IMR-90 (cell line): ENCODE measurements at regions not wholly inside any gene's neighbourhood (a gene's known extent, or its start where the extent isn't known, plus 50 kb on each side); places are given as distances from the start of the nearest gene placed in this dataset.

ENCODE experiments used
- ATAC-seq: fragments of 200-7000 bp; cut with Tn5 transposase; 2 replicates; pipeline ENCODE4 v1.9.1; 2020; ENCODE audit warnings: low read depth, mild to moderate bottlenecking, moderate library complexity
- BruUV-seq: library from RNA; stranded (reverse); fragments of 400-500 nt; replicated peaks from 2 replicates; lab custom pipeline; 2021; lab: Mats Ljungman, UMichigan
- CTCF ChIA-PET: fragments of 300-600 bp; formaldehyde crosslinking; extraction: SDS; loops from one replicate; lab custom pipeline; 2021; ENCODE audit warnings: antibody characterized with exemption; lab: Yijun Ruan, JAX
- POLR2A ChIA-PET: fragments of 300-600 bp; sonication (Branson Sonifier 250); formaldehyde crosslinking; loops from one replicate; lab custom pipeline; 2022; ENCODE audit warnings: antibody characterized with exemption; ENCODE audit not compliant: unreplicated experiment; lab: Charles Lee
- DNase-seq: peaks from one replicate; pipeline ENCODE4 v3.0.0; 2013
- H2AFZ ChIP-seq: replicated peaks from 2 replicates; pipeline ENCODE3; 2013; ENCODE audit warnings: low read length, mild to moderate bottlenecking; ENCODE audit not compliant: poor library complexity
- H2AK5ac ChIP-seq: 2 replicates; pipeline ENCODE4 v1.6.1; 2013; ENCODE audit warnings: low read depth, low read length, inconsistent platforms
- H2AK9ac ChIP-seq: replicated peaks from 2 replicates; pipeline ENCODE3; 2013; ENCODE audit warnings: mild to moderate bottlenecking, low read depth, low read length, moderate library complexity; ENCODE audit not compliant: poor library complexity
- H2BK120ac ChIP-seq: 2 replicates; pipeline ENCODE4 v1.6.1; 2013; ENCODE audit warnings: low read depth, low read length, inconsistent platforms
- H2BK15ac ChIP-seq: 3 replicates; pipeline ENCODE4 v1.6.1; 2013; ENCODE audit warnings: low read depth, low read length, inconsistent platforms
- H2BK20ac ChIP-seq: 2 replicates; pipeline ENCODE4 v1.6.1; 2013; ENCODE audit warnings: low read depth, mild to moderate bottlenecking, inconsistent platforms, low read length, moderate library complexity
- H2BK5ac ChIP-seq: 2 replicates; pipeline ENCODE4 v1.6.1; 2013; ENCODE audit warnings: mild to moderate bottlenecking, low read depth, low read length, inconsistent platforms; ENCODE audit not compliant: poor library complexity, severe bottlenecking
- H3K14ac ChIP-seq: replicated peaks from 2 replicates; pipeline ENCODE4 v1.6.1; 2013; ENCODE audit warnings: low read depth, low read length, inconsistent platforms
- H3K18ac ChIP-seq: 2 replicates; pipeline ENCODE4 v1.6.1; 2013; ENCODE audit warnings: low read depth, low read length, control low read depth
- H3K23ac ChIP-seq: 2 replicates; pipeline ENCODE4 v1.6.1; 2013; ENCODE audit warnings: low read depth, low read length, inconsistent platforms
- H3K27ac ChIP-seq: 2 replicates; pipeline ENCODE4 v1.5.1; 2013; ENCODE audit warnings: mild to moderate bottlenecking, control low read depth, low read length; ENCODE audit not compliant: insufficient read depth
- H3K27me3 ChIP-seq: 2 replicates; pipeline ENCODE4 v1.6.1; 2013; ENCODE audit warnings: low read length; ENCODE audit not compliant: control insufficient read depth, insufficient read depth
- H3K36me3 ChIP-seq: 2 replicates; pipeline ENCODE4 v1.6.1; 2013; ENCODE audit warnings: low read length, mixed read lengths; ENCODE audit not compliant: control insufficient read depth, insufficient read depth
- H3K4ac ChIP-seq: 2 replicates; pipeline ENCODE4 v1.6.1; 2013; ENCODE audit warnings: low read depth, low read length, inconsistent platforms
- H3K4me1 ChIP-seq: 2 replicates; pipeline ENCODE4 v1.6.1; 2013; ENCODE audit warnings: low read length, mixed read lengths; ENCODE audit not compliant: control insufficient read depth, insufficient read depth
- H3K4me2 ChIP-seq: 2 replicates; pipeline ENCODE4 v1.6.1; 2013; ENCODE audit warnings: low read depth, mild to moderate bottlenecking, control low read depth, low read length, moderate library complexity
- H3K4me3 ChIP-seq: 2 replicates; pipeline ENCODE4 v1.5.1; 2013; ENCODE audit warnings: low read depth, mild to moderate bottlenecking, control low read depth, low read length, moderate library complexity; ENCODE audit not compliant: insufficient read depth
- H3K56ac ChIP-seq: 2 replicates; pipeline ENCODE4 v1.6.1; 2013; ENCODE audit warnings: low read length, inconsistent platforms; ENCODE audit not compliant: insufficient read depth; ENCODE audit errors: extremely low read depth
- H3K79me1 ChIP-seq, 2 experiments: 2 replicates each; pipeline ENCODE4 v1.6.1; 2013; ENCODE audit warnings: low read length in 2 of 2, inconsistent platforms in 1 of 2, low read depth in 1 of 2
- H3K9ac ChIP-seq: 2 replicates; pipeline ENCODE4 v1.6.1; 2013; ENCODE audit warnings: low read depth, low read length, control low read depth
- H3K9me1 ChIP-seq: 2 replicates; pipeline ENCODE4 v1.6.1; 2013; ENCODE audit warnings: low read length, inconsistent platforms; ENCODE audit not compliant: insufficient read depth
- H3K9me3 ChIP-seq: 2 replicates; pipeline ENCODE4 v1.6.1; 2013; ENCODE audit warnings: low read length; ENCODE audit not compliant: control insufficient read depth, insufficient read depth
- H4K20me1 ChIP-seq: 2 replicates; pipeline ENCODE4 v1.6.1; 2013; ENCODE audit warnings: low read length, inconsistent platforms; ENCODE audit not compliant: insufficient read depth
- H4K5ac ChIP-seq: 2 replicates; pipeline ENCODE4 v1.6.1; 2013; ENCODE audit warnings: mild to moderate bottlenecking, low read depth, low read length, control low read depth
- H4K8ac ChIP-seq, 2 experiments: 2 replicates each; pipeline ENCODE4 v1.6.1; 2013; ENCODE audit warnings: low read depth in 2 of 2, low read length in 2 of 2, control low read depth in 1 of 2, inconsistent platforms in 1 of 2
- H4K91ac ChIP-seq: 2 replicates; pipeline ENCODE4 v1.6.1; 2013; ENCODE audit warnings: low read depth, low read length, inconsistent platforms; ENCODE audit not compliant: insufficient read depth
- BHLHE40 ChIP-seq: fragments of 150-350 bp; IDR thresholded peaks from 2 replicates; pipeline ENCODE4 v1.6.1; 2016; ENCODE audit warnings: mild to moderate bottlenecking, low read depth, low read length
- CEBPB ChIP-seq: IDR thresholded peaks from 2 replicates; pipeline ENCODE4 v1.6.1; 2012; ENCODE audit warnings: low read depth, low read length, improper control_type of control experiment
- CHD1 ChIP-seq: IDR thresholded peaks from 2 replicates; pipeline ENCODE4 v1.6.1; 2012; ENCODE audit warnings: low read depth, low read length, improper control_type of control experiment
- FOS ChIP-seq: fragments of 150-350 bp; IDR thresholded peaks from 2 replicates; pipeline ENCODE4 v1.6.1; 2016; ENCODE audit warnings: low read depth, low read length
- MAFK ChIP-seq: IDR thresholded peaks from 2 replicates; pipeline ENCODE4 v1.6.1; 2012; ENCODE audit warnings: low read depth, low read length, improper control_type of control experiment
- MAZ ChIP-seq: IDR thresholded peaks from 2 replicates; pipeline ENCODE4 v1.6.1; 2012; ENCODE audit warnings: low read depth, mild to moderate bottlenecking, low read length, improper control_type of control experiment, moderate library complexity, borderline replicate concordance
- MXI1 ChIP-seq: IDR thresholded peaks from 2 replicates; pipeline ENCODE4 v1.6.1; 2012; ENCODE audit warnings: low read depth, mild to moderate bottlenecking, low read length, moderate library complexity, borderline replicate concordance
- NFE2L2 ChIP-seq: fragments of 150-350 bp; IDR thresholded peaks from 2 replicates; pipeline ENCODE4 v1.6.1; 2016; ENCODE audit warnings: low read depth, mild to moderate bottlenecking, low read length
- POLR2A ChIP-seq: IDR thresholded peaks from 2 replicates; pipeline ENCODE4 v1.6.1; 2012; ENCODE audit warnings: mild to moderate bottlenecking, low read depth, low read length
- RAD21 ChIP-seq: IDR thresholded peaks from 2 replicates; pipeline ENCODE4 v1.6.1; 2012; ENCODE audit warnings: low read length, improper control_type of control experiment
- RCOR1 ChIP-seq: IDR thresholded peaks from 2 replicates; pipeline ENCODE4 v1.6.1; 2012; ENCODE audit warnings: mild to moderate bottlenecking, low read length, improper control_type of control experiment; ENCODE audit not compliant: insufficient replicate concordance
- RFX5 ChIP-seq: IDR thresholded peaks from 2 replicates; pipeline ENCODE4 v1.8.0; 2012; ENCODE audit warnings: low read depth, mild to moderate bottlenecking, low read length, moderate library complexity
- SMC3 ChIP-seq: fragments of 150-350 bp; IDR thresholded peaks from 2 replicates; pipeline ENCODE4 v1.6.1; 2016; ENCODE audit warnings: low read depth, mild to moderate bottlenecking, antibody characterized with exemption, low read length, moderate library complexity
- dilution Hi-C: fragments of 300-500 bp; cut with HindIII; formaldehyde crosslinking; loops from one replicate; pipeline ENCODE4 v1.14.3; 2018; ENCODE audit warnings: low sequenced_read_pairs; ENCODE audit not compliant: unreplicated experiment
- in situ Hi-C: fragments of 300-500 bp; cut with MboI; formaldehyde crosslinking; loops from 3 replicates; pipeline ENCODE4 v1.14.3; 2019; ENCODE audit warnings: low sequenced_read_pairs, inconsistent platforms, mixed read lengths
- intact Hi-C: fragments of 100-400 bp; cut with micrococcal nuclease; formaldehyde crosslinking; loops from 2 replicates; pipeline ENCODE4 v1.10.0; 2022
- TF ChIP-seq, protein P1 (sequence below): fragments of 150-350 bp; IDR thresholded peaks from 2 replicates; pipeline ENCODE4 v1.6.1; 2017; ENCODE audit warnings: mild to moderate bottlenecking, antibody characterized with exemption, low read length, low read depth
- TF ChIP-seq, protein P2 (sequence below): fragments of 150-350 bp; IDR thresholded peaks from 2 replicates; pipeline ENCODE4 v1.6.1; 2016; ENCODE audit warnings: low read depth, mild to moderate bottlenecking, low read length, moderate library complexity, borderline replicate concordance
- TF ChIP-seq, protein P3 (sequence below): conservative IDR thresholded peaks from 2 replicates; pipeline ENCODE4 v1.5.1; 2012; ENCODE audit warnings: mild to moderate bottlenecking, low read depth, low read length, improper control_type of control experiment

DNA sequence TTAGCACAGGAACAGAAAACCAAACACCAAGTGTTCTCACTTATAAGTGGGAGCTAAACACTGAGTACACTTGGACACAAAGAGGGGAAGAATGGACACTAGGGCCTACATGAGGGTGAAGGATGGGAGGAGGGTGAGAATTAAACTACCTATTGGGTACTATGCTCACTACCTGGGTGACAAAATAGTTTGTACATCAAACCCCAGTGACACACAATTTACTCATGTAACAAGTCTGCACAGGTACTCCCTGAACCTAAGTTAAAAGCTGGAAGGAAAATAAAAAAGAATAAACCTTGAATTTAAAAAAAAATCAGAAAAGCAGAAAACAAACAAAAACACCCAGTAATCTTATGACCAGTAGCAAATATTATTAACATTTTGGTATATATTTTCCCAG, 188.6 kb downstream of the TFAP2B start:
- CTCF ChIA-PET, result no interaction called here
- Histone ChIP-seq H4K91ac (no peak overlapping the region), H2AK9ac (no peak overlapping the region), H3K27ac (no peak overlapping the region), H3K27me3 (no peaks in the 10 kb centered on the region), H3K4me2 (no peak overlapping the region), H3K23ac (no peak overlapping the region), H4K8ac (no peak overlapping the region), H2BK5ac (no peak overlapping the region), H3K9me3 (peaks cover 1% of the 10 kb centered on the region; the same call in 1 of the 2 replicates), H2BK20ac (no peak overlapping the region), H3K56ac (no peak overlapping the region), H3K14ac (no peak overlapping the region), H4K5ac (no peak overlapping the region), H2AFZ (no peak overlapping the region), H3K4me1 (no peaks in the 10 kb centered on the region), H3K36me3 (no peaks in the 10 kb centered on the region), H3K79me1 (no peaks in the 10 kb centered on the region), H3K18ac (no peak overlapping the region), H2BK120ac (no peak overlapping the region), H3K4me3 (no peak overlapping the region), H4K20me1 (no peaks in the 10 kb centered on the region), H2BK15ac (no peak overlapping the region), H3K9ac (no peak overlapping the region), H2AK5ac (no peak overlapping the region), H3K9me1 (no peaks in the 10 kb centered on the region), H3K4ac (no peak overlapping the region)
- POLR2A ChIA-PET, result no interaction called here
- TF ChIP-seq, protein P1, sequence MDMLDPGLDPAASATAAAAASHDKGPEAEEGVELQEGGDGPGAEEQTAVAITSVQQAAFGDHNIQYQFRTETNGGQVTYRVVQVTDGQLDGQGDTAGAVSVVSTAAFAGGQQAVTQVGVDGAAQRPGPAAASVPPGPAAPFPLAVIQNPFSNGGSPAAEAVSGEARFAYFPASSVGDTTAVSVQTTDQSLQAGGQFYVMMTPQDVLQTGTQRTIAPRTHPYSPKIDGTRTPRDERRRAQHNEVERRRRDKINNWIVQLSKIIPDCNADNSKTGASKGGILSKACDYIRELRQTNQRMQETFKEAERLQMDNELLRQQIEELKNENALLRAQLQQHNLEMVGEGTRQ, result no peak
- TF ChIP-seq MXI1 (no peak), BHLHE40 (no peak), CEBPB (no peak), MAZ (no peak), NFE2L2 (no peak), CHD1 (no peak), RFX5 (no peak), POLR2A (no peak), RAD21 (no peak), FOS (no peak), MAFK (no peak), RCOR1 (no peak), SMC3 (no peak)
- TF ChIP-seq, protein P2, sequence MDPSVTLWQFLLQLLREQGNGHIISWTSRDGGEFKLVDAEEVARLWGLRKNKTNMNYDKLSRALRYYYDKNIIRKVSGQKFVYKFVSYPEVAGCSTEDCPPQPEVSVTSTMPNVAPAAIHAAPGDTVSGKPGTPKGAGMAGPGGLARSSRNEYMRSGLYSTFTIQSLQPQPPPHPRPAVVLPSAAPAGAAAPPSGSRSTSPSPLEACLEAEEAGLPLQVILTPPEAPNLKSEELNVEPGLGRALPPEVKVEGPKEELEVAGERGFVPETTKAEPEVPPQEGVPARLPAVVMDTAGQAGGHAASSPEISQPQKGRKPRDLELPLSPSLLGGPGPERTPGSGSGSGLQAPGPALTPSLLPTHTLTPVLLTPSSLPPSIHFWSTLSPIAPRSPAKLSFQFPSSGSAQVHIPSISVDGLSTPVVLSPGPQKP, result no peak
- TF ChIP-seq, protein P3, sequence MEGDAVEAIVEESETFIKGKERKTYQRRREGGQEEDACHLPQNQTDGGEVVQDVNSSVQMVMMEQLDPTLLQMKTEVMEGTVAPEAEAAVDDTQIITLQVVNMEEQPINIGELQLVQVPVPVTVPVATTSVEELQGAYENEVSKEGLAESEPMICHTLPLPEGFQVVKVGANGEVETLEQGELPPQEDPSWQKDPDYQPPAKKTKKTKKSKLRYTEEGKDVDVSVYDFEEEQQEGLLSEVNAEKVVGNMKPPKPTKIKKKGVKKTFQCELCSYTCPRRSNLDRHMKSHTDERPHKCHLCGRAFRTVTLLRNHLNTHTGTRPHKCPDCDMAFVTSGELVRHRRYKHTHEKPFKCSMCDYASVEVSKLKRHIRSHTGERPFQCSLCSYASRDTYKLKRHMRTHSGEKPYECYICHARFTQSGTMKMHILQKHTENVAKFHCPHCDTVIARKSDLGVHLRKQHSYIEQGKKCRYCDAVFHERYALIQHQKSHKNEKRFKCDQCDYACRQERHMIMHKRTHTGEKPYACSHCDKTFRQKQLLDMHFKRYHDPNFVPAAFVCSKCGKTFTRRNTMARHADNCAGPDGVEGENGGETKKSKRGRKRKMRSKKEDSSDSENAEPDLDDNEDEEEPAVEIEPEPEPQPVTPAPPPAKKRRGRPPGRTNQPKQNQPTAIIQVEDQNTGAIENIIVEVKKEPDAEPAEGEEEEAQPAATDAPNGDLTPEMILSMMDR, result no peak
- intact Hi-C loops (no loop called here), dilution Hi-C loops (no loop called here), in situ Hi-C loops (no loop called here)
- no TSS peak for BruUV-seq
- DNase-seq, result no peak
- no peak for ATAC-seq
